Heart left ventricle (tissue), 16 donors: ENCODE measurements at regions not wholly inside any gene's neighbourhood (a gene's known extent, or its start where the extent isn't known, plus 50 kb on each side); places are given as distances from the start of the nearest gene placed in this dataset.

Experiments used
- ATAC-seq, 4 donors: fragments of 200-7000 bp; cut with Tn5 transposase; one replicate each; pipeline ENCODE4 v1.9.1; 2020 to 2022; ENCODE audit warnings: moderate library complexity in 4 of 4, mild to moderate bottlenecking in 3 of 4, moderate number of reproducible peaks in 1 of 4
- DNase-seq, 5 donors: peaks; one replicate each; pipeline ENCODE4 v3.0.0-alpha.2; 2020
- H3K27ac ChIP-seq, 12 donors: fragments of 200-600 bp; sonication (generic) in 4 of 12; one replicate each; pipeline versions ENCODE4 v1.5.0 to v1.8.0; 2016 to 2022; ENCODE audit warnings: mild to moderate bottlenecking in 2 of 12
- H3K27me3 ChIP-seq, 9 donors: fragments of 200-600 bp; sonication (generic) in 2 of 9; one replicate each; pipeline versions ENCODE4 v1.5.1 to v1.8.0; 2016 to 2022; ENCODE audit warnings: mild to moderate bottlenecking in 3 of 9
- H3K36me3 ChIP-seq, 9 donors: fragments of 200-600 bp; sonication (generic) in 2 of 9; one replicate each; pipeline versions ENCODE4 v1.5.0 to v1.8.0; 2018 to 2022; ENCODE audit warnings: mild to moderate bottlenecking in 2 of 9
- H3K4me1 ChIP-seq, 12 donors: fragments of 200-600 bp; sonication (generic) in 4 of 12; one replicate each; pipeline versions ENCODE4 v1.5.0 to v1.8.0; 2016 to 2022; ENCODE audit warnings: mild to moderate bottlenecking in 3 of 12
- H3K4me3 ChIP-seq, 12 donors: fragments of 200-600 bp; sonication (generic) in 4 of 12; one replicate each; pipeline versions ENCODE4 v1.5.0 to v1.8.0; 2017 to 2022; ENCODE audit warnings: mild to moderate bottlenecking in 9 of 12, moderate library complexity in 4 of 12
- H3K9me3 ChIP-seq, 12 donors: fragments of 200-600 bp; sonication (generic) in 4 of 12; one replicate each; pipeline versions ENCODE4 v1.5.0 to v1.8.0; 2016 to 2022; ENCODE audit warnings: mild to moderate bottlenecking in 1 of 12
- POLR2A ChIP-seq, 2 donors: fragments of 450-650 bp; IDR thresholded peaks; one replicate each; pipeline ENCODE4 v1.6.1; 2017; ENCODE audit warnings: antibody characterized with exemption in 2 of 2, mild to moderate bottlenecking in 2 of 2, moderate library complexity in 2 of 2
- whole genome bisulfite sequencing, 4 donors: extraction: QIAGEN DNeasy Blood & Tissue Kit in 2 of 4; methylation state at CpG; one replicate each; pipeline versions ENCODE4 v1.1.5 to v1.1.7; 2013 to 2018; 5-methylcytosine and 5-hydroxymethylcytosine counted together
- intact Hi-C, 10 donors: fragments of 100-400 bp; cut with DNase I; formaldehyde crosslinking; loops; one replicate each; pipeline versions ENCODE4 v1.11.1 to v1.14.2; 2022
- TF ChIP-seq, protein P1 (sequence below), 12 donors: fragments of 200-600 bp; sonication (generic) in 4 of 12; IDR thresholded peaks; one replicate each; pipeline versions ENCODE4 v1.5.0 to v1.8.0; 2018 to 2022; ENCODE audit warnings: antibody characterized with exemption in 12 of 12, mild to moderate bottlenecking in 5 of 12
- donor health status: ischemic (EF 13 %, LVEDD 7.1; RV severe dilation, severe dysfunction).
- donor health status: healthy with polysubstance abuse.
- donor health status: DM: no; HTN: yes; CAD: no.
- donor health status: DM: no; HTN: no; CAD: no.
- donor health status: ischemic (EF 25% LVEDD 6.9; RV normal size, moderate dysfunction).
- donor health status: ischemic (EF 25% LVEDD 5.7; RV mildly dilated, moderate dysfunction).
- donor health status: healthy.
- donor health status: DM: yes; HTN: yes; CAD: no.
- donor health status: ischemic (EF 35%, LVEDD 5.7; RV mildly dilated, moderate dysfunction).
- donor health status: nonischemic (EF 11% LVEDD 7.7; RV severe dilation, severe dysfunction).
- donor health status: DM: yes; HTN: yes; CAD: no.
- donor health status: PGD.
- donor health status: ischemic (EF 29% LVEDD 5.4; RV normal size, mild dysfunction).
- donor health status: nonischemic (EF 23%, LVEDD 6.1; RV moderate dilation, normal function).

DNA sequence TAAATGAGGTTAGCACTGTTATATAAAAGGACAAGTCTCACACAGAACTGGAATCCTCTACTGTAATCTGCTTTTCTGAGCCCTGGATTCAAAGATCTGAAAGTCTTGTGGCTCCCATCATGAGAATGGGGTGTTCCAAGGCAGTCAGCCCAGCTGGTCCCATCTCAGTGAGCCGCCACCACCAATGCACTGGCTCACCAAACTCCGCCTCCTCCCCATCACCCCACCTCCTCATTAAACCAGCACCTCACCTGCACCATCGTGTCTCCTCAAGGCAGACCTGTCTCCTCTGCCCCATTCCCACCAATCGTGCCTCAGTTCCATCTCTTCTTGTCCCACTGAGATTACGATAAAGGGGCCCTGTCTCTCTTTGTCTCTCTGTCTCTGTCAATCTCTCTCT is 166.7 kb downstream of the USP12 start:
- H3K27me3 ChIP-seq = peaks cover 0 to 20% (median 0%) of the 10 kb centered on the region in 9 donors
- peaks cover 0 to 21% (median 14%) of the 10 kb centered on the region in 12 donors for H3K4me1 ChIP-seq
- no peaks in the 10 kb centered on the region for H3K36me3 ChIP-seq
- H3K9me3 ChIP-seq = peaks cover 0 to 5% (median 0%) of the 10 kb centered on the region in 12 donors
- intact Hi-C loops = no loop called here
- ATAC-seq (no peak), DNase-seq (no peak)
- H3K27ac ChIP-seq = no peak overlapping the region
- TF ChIP-seq, protein P1, sequence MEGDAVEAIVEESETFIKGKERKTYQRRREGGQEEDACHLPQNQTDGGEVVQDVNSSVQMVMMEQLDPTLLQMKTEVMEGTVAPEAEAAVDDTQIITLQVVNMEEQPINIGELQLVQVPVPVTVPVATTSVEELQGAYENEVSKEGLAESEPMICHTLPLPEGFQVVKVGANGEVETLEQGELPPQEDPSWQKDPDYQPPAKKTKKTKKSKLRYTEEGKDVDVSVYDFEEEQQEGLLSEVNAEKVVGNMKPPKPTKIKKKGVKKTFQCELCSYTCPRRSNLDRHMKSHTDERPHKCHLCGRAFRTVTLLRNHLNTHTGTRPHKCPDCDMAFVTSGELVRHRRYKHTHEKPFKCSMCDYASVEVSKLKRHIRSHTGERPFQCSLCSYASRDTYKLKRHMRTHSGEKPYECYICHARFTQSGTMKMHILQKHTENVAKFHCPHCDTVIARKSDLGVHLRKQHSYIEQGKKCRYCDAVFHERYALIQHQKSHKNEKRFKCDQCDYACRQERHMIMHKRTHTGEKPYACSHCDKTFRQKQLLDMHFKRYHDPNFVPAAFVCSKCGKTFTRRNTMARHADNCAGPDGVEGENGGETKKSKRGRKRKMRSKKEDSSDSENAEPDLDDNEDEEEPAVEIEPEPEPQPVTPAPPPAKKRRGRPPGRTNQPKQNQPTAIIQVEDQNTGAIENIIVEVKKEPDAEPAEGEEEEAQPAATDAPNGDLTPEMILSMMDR (IDR thresholded peaks at IDR 0.05) = no peak
- TF ChIP-seq POLR2A (IDR thresholded peaks at IDR 0.05) = no peak
- H3K4me3 ChIP-seq = no peak overlapping the region
- WGBS, 4 donors = 89 to 95% (median 94%) methylated on average over 5 of the region's 5 CpGs

GRCh38 chr13:27004326-27004725 is 167.3 kb downstream of the USP12 start:
- intact Hi-C loops = no loop called here
- TF ChIP-seq, protein P1 (IDR thresholded peaks at IDR 0.05) = no peak
- no peak for TF ChIP-seq POLR2A (IDR thresholded peaks at IDR 0.05)
- Histone ChIP-seq H3K9me3 (peaks cover 0 to 5% (median 0%) of the 10 kb centered on the region in 12 donors), H3K4me3 (no peak overlapping the region), H3K36me3 (no peaks in the 10 kb centered on the region), H3K4me1 (peaks cover 0 to 21% (median 14%) of the 10 kb centered on the region in 12 donors), H3K27me3 (peaks cover 0 to 20% (median 0%) of the 10 kb centered on the region in 9 donors), H3K27ac (no peak overlapping the region)
- WGBS, 4 donors = 83 to 91% (median 86%) methylated on average over 4 of the region's 4 CpGs
- DNase-seq = no peak
- no peak for ATAC-seq

DNA sequence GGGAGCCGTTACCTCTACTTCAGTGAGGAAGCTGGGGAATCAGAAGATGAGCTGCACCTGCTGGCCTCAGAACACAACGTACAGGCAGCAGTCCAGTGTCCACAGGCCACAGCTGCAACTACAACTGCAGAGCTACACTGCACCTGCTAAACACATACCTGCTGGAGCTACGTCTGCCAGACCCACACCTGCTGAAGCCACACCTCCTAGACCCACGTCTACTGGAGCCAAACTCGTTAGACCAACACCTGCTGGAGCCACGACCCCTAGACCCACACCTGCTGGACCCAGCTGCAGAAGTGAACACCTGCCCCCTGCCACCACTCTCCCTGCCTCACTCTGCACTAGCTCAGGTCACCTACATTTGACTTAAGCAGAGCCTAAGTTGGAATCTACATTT is 169.9 kb downstream of the USP12 start:
- Histone ChIP-seq H3K4me1 (peaks cover 0 to 28% (median 15%) of the 10 kb centered on the region in 12 donors), H3K27ac (no peak overlapping the region), H3K9me3 (peaks cover 0 to 7% (median 0%) of the 10 kb centered on the region in 12 donors), H3K4me3 (no peak overlapping the region), H3K27me3 (peaks cover 0 to 8% (median 0%) of the 10 kb centered on the region in 9 donors), H3K36me3 (no peaks in the 10 kb centered on the region)
- DNase-seq (no peak), ATAC-seq (no peak)
- WGBS, 4 donors = 85 to 92% (median 86%) methylated on average over 6 of the region's 6 CpGs
- TF ChIP-seq, protein P1 (IDR thresholded peaks at IDR 0.05) = no peak
- no peak for TF ChIP-seq POLR2A (IDR thresholded peaks at IDR 0.05)
- intact Hi-C loops = no loop called here

DNA sequence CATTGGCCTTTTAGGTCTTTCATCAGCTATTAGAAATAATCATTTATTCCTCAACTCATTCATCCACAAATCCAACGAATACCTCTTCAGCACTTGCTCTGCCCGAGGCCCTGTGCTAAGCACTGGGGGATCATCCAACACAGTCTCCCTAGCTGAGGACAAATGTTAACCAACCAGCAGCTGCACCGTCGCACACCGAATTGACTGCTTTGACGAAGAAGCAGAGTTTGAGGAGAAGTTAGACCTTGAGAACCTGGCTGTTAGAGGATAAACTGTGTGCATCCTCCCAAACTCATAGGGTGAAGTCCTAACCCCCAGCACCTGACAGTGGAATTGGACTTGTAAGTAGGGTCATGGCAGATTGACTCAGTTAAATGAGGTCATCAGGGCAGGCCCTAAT is 170.9 kb downstream of the USP12 start:
- Histone ChIP-seq H3K27me3 (no peaks in the 10 kb centered on the region), H3K27ac (no peak overlapping the region), H3K4me3 (no peak overlapping the region), H3K36me3 (no peaks in the 10 kb centered on the region), H3K9me3 (peaks cover 0 to 10% (median 0%) of the 10 kb centered on the region in 12 donors), H3K4me1 (peaks cover 0 to 19% (median 5%) of the 10 kb centered on the region in 12 donors)
- TF ChIP-seq, protein P1 (IDR thresholded peaks at IDR 0.05) = no peak
- no peak for TF ChIP-seq POLR2A (IDR thresholded peaks at IDR 0.05)
- intact Hi-C loops = no loop called here
- DNase-seq (no peak), ATAC-seq (no peak)
- WGBS, 4 donors = 79 to 97% (median 79%) methylated on average over 6 of the region's 6 CpGs
